ENCODE measurements at regions not wholly inside any gene's neighbourhood (a gene's known extent, or its start where the extent isn't known, plus 50 kb on each side); places are given as distances from the start of the nearest gene placed in this dataset.

GRCh38 chr7:41238851-41239331 is 464.0 kb downstream of the INHBA start:
- Mint-ChIP-seq H3K27ac (no peak overlapping the region), H3K27me3 (no peaks in the 10 kb centered on the region), H3K4me1 (no peaks in the 10 kb centered on the region), H3K36me3 (ENCODE audit: low read depth) (no peaks in the 10 kb centered on the region), H3K9me3 (no peaks in the 10 kb centered on the region), H3K4me3 (no peak overlapping the region)
- intact Hi-C loops (cut with micrococcal nuclease), result no loop called here
- DNase-seq (no peak), ATAC-seq (ENCODE audit: low read depth) (no peak)
- CTCF ChIA-PET, result no interaction called here
- TF ChIP-seq, protein P1, sequence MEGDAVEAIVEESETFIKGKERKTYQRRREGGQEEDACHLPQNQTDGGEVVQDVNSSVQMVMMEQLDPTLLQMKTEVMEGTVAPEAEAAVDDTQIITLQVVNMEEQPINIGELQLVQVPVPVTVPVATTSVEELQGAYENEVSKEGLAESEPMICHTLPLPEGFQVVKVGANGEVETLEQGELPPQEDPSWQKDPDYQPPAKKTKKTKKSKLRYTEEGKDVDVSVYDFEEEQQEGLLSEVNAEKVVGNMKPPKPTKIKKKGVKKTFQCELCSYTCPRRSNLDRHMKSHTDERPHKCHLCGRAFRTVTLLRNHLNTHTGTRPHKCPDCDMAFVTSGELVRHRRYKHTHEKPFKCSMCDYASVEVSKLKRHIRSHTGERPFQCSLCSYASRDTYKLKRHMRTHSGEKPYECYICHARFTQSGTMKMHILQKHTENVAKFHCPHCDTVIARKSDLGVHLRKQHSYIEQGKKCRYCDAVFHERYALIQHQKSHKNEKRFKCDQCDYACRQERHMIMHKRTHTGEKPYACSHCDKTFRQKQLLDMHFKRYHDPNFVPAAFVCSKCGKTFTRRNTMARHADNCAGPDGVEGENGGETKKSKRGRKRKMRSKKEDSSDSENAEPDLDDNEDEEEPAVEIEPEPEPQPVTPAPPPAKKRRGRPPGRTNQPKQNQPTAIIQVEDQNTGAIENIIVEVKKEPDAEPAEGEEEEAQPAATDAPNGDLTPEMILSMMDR (IDR thresholded peaks at IDR 0.05), result no peak
- POLR2A ChIA-PET, result no interaction called here

DNA sequence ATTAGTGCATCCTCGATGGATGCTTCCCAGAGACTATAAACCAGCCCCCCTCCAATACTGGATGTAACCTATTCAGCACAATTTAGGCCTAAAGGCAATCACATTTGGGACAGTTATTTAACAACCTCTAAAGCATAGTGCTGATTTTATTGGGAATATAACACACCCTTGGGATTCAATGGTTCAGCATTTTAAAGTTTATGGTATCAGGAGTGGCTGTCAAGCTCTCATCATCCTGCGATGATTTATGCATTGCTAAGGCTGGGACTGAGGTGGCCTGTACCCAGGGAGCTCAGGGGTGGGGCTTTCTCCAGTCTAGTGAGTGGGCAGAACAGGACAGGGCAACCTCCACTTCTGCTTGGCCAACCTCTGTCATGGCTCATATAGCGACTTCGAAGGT is 464.9 kb downstream of the INHBA start:
- DNase-seq, result no peak
- TF ChIP-seq, protein P1 (IDR thresholded peaks at IDR 0.05), result no peak
- no peaks in the 10 kb centered on the region for H3K4me1 Mint-ChIP-seq
- no peaks in the 10 kb centered on the region for H3K27me3 Mint-ChIP-seq
- no peak overlapping the region for H3K27ac Mint-ChIP-seq
- H3K4me3 Mint-ChIP-seq, result no peak overlapping the region
- POLR2A ChIA-PET, result no interaction called here
- no peaks in the 10 kb centered on the region for H3K36me3 Mint-ChIP-seq (ENCODE audit: low read depth)
- intact Hi-C loops (cut with micrococcal nuclease), result no loop called here
- no peak for ATAC-seq (ENCODE audit: low read depth)
- no peaks in the 10 kb centered on the region for H3K9me3 Mint-ChIP-seq
- CTCF ChIA-PET, result no interaction called here

DNA sequence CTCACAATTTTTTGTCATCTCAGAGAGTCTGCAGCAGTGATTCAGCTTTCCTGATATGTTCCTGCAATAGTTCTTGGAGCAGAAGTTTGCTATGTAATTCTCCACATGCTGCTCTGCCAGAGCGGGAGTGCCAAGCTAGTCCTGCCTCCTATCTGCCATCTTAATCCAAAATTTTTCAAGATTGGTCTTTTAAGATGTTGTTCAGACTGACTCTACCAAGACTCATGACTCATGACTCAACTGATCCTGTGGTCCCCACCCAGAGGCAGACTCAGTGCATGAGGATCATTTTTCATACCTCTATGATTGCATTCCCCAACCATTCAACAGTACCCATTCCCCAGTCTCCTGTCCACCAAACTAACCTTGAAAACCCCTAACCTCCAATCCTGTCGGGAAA is 470.8 kb downstream of the INHBA start:
- no peaks in the 10 kb centered on the region for H3K36me3 Mint-ChIP-seq (ENCODE audit: low read depth)
- CTCF ChIA-PET, result interaction anchor here (0.7 kb wide), 1 partner anchor 272 kb away, joined by 3 read pairs; no protein-coding TSS in a partner anchor
- TF ChIP-seq, protein P1 (IDR thresholded peaks at IDR 0.05), result no peak
- ATAC-seq (ENCODE audit: low read depth) (no peak), DNase-seq (no peak)
- intact Hi-C loops (cut with micrococcal nuclease), result no loop called here
- no peak overlapping the region for H3K4me3 Mint-ChIP-seq
- POLR2A ChIA-PET, result no interaction called here
- H3K9me3 Mint-ChIP-seq, result peaks cover 18% of the 10 kb centered on the region
- H3K27ac Mint-ChIP-seq, result no peak overlapping the region
- H3K4me1 Mint-ChIP-seq, result no peaks in the 10 kb centered on the region
- H3K27me3 Mint-ChIP-seq, result no peaks in the 10 kb centered on the region

- Mint-ChIP-seq H3K4me1 (no peaks in the 10 kb centered on the region), H3K36me3 (ENCODE audit: low read depth) (no peaks in the 10 kb centered on the region), H3K9me3 (peaks cover 7% of the 10 kb centered on the region), H3K27ac (no peak overlapping the region), H3K4me3 (no peak overlapping the region), H3K27me3 (peaks cover 8% of the 10 kb centered on the region)
- intact Hi-C loops (cut with micrococcal nuclease), result no loop called here
- no peak for DNase-seq
- ChIA-PET POLR2A (no interaction called here), CTCF (no interaction called here)
- ATAC-seq (ENCODE audit: low read depth), result no peak
- TF ChIP-seq, protein P1 (IDR thresholded peaks at IDR 0.05), result no peak
These were observed 478.7 kb downstream of the INHBA start for GRCh38 chr7:41224063-41224763.

DNA sequence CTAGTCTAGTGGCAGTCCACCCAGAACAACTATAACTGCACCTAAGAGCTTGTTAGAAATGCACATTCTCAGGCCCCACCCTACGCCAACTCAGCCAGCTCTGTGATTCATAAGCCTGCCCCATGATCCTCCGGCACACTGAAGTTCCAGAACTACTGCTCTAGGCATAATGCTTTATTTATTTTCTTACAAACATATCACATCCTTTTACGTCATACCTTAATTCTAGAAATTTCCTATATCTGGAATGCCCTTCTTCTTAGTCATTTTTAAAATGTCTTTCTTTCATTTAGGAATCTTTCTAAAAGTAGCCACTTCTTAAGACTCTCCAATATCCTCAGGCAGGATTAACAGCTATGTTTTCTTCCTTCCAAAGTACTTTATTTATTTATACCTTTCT is 480.1 kb downstream of the INHBA start:
- no peak for DNase-seq
- TF ChIP-seq, protein P1 (IDR thresholded peaks at IDR 0.05), result no peak
- Mint-ChIP-seq H3K9me3 (no peaks in the 10 kb centered on the region), H3K27ac (no peak overlapping the region), H3K36me3 (ENCODE audit: low read depth) (no peaks in the 10 kb centered on the region), H3K27me3 (peaks cover 11% of the 10 kb centered on the region), H3K4me1 (no peaks in the 10 kb centered on the region), H3K4me3 (no peak overlapping the region)
- no peak for ATAC-seq (ENCODE audit: low read depth)
- CTCF ChIA-PET, result no interaction called here
- intact Hi-C loops (cut with micrococcal nuclease), result no loop called here
- POLR2A ChIA-PET, result no interaction called here
